Breast epithelium (tissue), 3 donors: ENCODE measurements at regions not wholly inside any gene's neighbourhood (a gene's known extent, or its start where the extent isn't known, plus 50 kb on each side); places are given as distances from the start of the nearest gene placed in this dataset.
A peak's percentile ranks its signal among the peaks of the same experiment; 100 is the strongest.

ENCODE experiments used
- CTCF ChIP-seq, 3 donors: fragments of 450-650 bp; IDR thresholded peaks; one replicate each; pipeline ENCODE4 v1.5.1; 2016 to 2017; ENCODE audit warnings: antibody characterized with exemption in 3 of 3, mild to moderate bottlenecking in 3 of 3, moderate library complexity in 3 of 3
- POLR2AphosphoS5 ChIP-seq, 3 donors: sonication (generic); formaldehyde crosslinking; IDR thresholded peaks; one replicate each; pipeline ENCODE4 v1.6.1; 2017; ENCODE audit warnings: antibody characterized with exemption in 3 of 3

- TF ChIP-seq CTCF (IDR thresholded peaks at IDR 0.05) (peak in 2 of 3 donors; percentile 8 to 14), POLR2AphosphoS5 (IDR thresholded peaks at IDR 0.05) (no peak)
These were observed 159.0 kb upstream of the CHRNA7 start for GRCh38 chr15:31871166-31871886.
